ENCODE measurements at regions not wholly inside any gene's neighbourhood (a gene's known extent, or its start where the extent isn't known, plus 50 kb on each side); places are given as distances from the start of the nearest gene placed in this dataset.

- Mint-ChIP-seq H3K36me3 (ENCODE audit: low read depth, unreplicated experiment) (no peaks in the 10 kb centered on the region), H3K4me3 (ENCODE audit: unreplicated experiment) (no peak overlapping the region), H3K27ac (ENCODE audit: unreplicated experiment) (no peak overlapping the region), H3K4me1 (ENCODE audit: low read depth, unreplicated experiment) (peaks cover 3% of the 10 kb centered on the region), H3K27me3 (ENCODE audit: low read depth, unreplicated experiment) (no peaks in the 10 kb centered on the region), H3K9me3 (ENCODE audit: unreplicated experiment) (no peaks in the 10 kb centered on the region)
- DNase-seq (ENCODE audit: low read depth): no peak
- Histone ChIP-seq H3K36me3 (ENCODE audit: insufficient read depth, low read length) (no peaks in the 10 kb centered on the region), H3K9me3 (ENCODE audit: insufficient read depth, low read depth, low read length) (no peaks in the 10 kb centered on the region), H3K9ac (ENCODE audit: low read length) (no peak overlapping the region), H3K4me2 (ENCODE audit: low read length) (no peak overlapping the region), H3K4me1 (ENCODE audit: insufficient read depth, low read length) (peaks cover 2% of the 10 kb centered on the region), H3K79me2 (ENCODE audit: insufficient read depth, low read length) (peaks cover 65% of the 10 kb centered on the region), H4K20me1 (ENCODE audit: insufficient read depth, low read length) (peaks cover 10% of the 10 kb centered on the region), H3K27ac (ENCODE audit: low read depth, low read length) (no peak overlapping the region), H2AFZ (ENCODE audit: low read depth, low read length) (no peak overlapping the region), H3K4me3 (ENCODE audit: insufficient read depth, low read depth, low read length) (no peak overlapping the region), H3K27me3 (ENCODE audit: insufficient read depth, low read length) (no peaks in the 10 kb centered on the region)
- no peak for FAIRE-seq
- TF ChIP-seq EZH2 (IDR thresholded peaks at IDR 0.05; ENCODE audit: insufficient read depth, low read length) (no peak), CTCF (IDR thresholded peaks at IDR 0.05; ENCODE audit: insufficient read depth, low read depth, low read length) (no peak)
Measured at GRCh38 chr14:71474301-71475265, 457.6 kb upstream of the RGS6 start.

- Mint-ChIP-seq H3K36me3 (ENCODE audit: low read depth, unreplicated experiment) (no peaks in the 10 kb centered on the region), H3K27ac (ENCODE audit: unreplicated experiment) (no peak overlapping the region), H3K9me3 (ENCODE audit: unreplicated experiment) (no peaks in the 10 kb centered on the region), H3K27me3 (ENCODE audit: low read depth, unreplicated experiment) (no peaks in the 10 kb centered on the region), H3K4me3 (ENCODE audit: unreplicated experiment) (no peak overlapping the region), H3K4me1 (ENCODE audit: low read depth, unreplicated experiment) (peaks cover 3% of the 10 kb centered on the region)
- Histone ChIP-seq H3K79me2 (ENCODE audit: insufficient read depth, low read length) (peaks cover 62% of the 10 kb centered on the region), H3K4me3 (ENCODE audit: insufficient read depth, low read depth, low read length) (no peak overlapping the region), H3K9me3 (ENCODE audit: insufficient read depth, low read depth, low read length) (no peaks in the 10 kb centered on the region), H3K27me3 (ENCODE audit: insufficient read depth, low read length) (no peaks in the 10 kb centered on the region), H4K20me1 (ENCODE audit: insufficient read depth, low read length) (peaks cover 10% of the 10 kb centered on the region), H3K4me2 (ENCODE audit: low read length) (no peak overlapping the region), H3K27ac (ENCODE audit: low read depth, low read length) (no peak overlapping the region), H3K4me1 (ENCODE audit: insufficient read depth, low read length) (peaks cover 2% of the 10 kb centered on the region), H2AFZ (ENCODE audit: low read depth, low read length) (no peak overlapping the region), H3K36me3 (ENCODE audit: insufficient read depth, low read length) (no peaks in the 10 kb centered on the region), H3K9ac (ENCODE audit: low read length) (no peak overlapping the region)
- DNase-seq (ENCODE audit: low read depth): no peak
- no peak for TF ChIP-seq EZH2 (IDR thresholded peaks at IDR 0.05; ENCODE audit: insufficient read depth, low read length)
- TF ChIP-seq CTCF (IDR thresholded peaks at IDR 0.05; ENCODE audit: insufficient read depth, low read depth, low read length): no peak
- no peak for FAIRE-seq
Measured at GRCh38 chr14:71475916-71476315, 456.3 kb upstream of the RGS6 start.

GRCh38 chr14:71478542-71478941 lies 453.7 kb upstream of the RGS6 start:
- DNase-seq (ENCODE audit: low read depth): peak; percentile 66
- Histone ChIP-seq H3K9me3 (ENCODE audit: insufficient read depth, low read depth, low read length) (no peaks in the 10 kb centered on the region), H3K27me3 (ENCODE audit: insufficient read depth, low read length) (no peaks in the 10 kb centered on the region), H2AFZ (ENCODE audit: low read depth, low read length) (peak overlapping the region; percentile 34), H3K9ac (ENCODE audit: low read length) (peak overlapping the region; percentile 35), H4K20me1 (ENCODE audit: insufficient read depth, low read length) (peaks cover 4% of the 10 kb centered on the region), H3K4me1 (ENCODE audit: insufficient read depth, low read length) (peaks cover 2% of the 10 kb centered on the region), H3K4me3 (ENCODE audit: insufficient read depth, low read depth, low read length) (no peak overlapping the region), H3K4me2 (ENCODE audit: low read length) (peak overlapping the region; percentile 51), H3K79me2 (ENCODE audit: insufficient read depth, low read length) (peaks cover 45% of the 10 kb centered on the region), H3K36me3 (ENCODE audit: insufficient read depth, low read length) (no peaks in the 10 kb centered on the region), H3K27ac (ENCODE audit: low read depth, low read length) (peak overlapping the region; percentile 59)
- TF ChIP-seq EZH2 (IDR thresholded peaks at IDR 0.05; ENCODE audit: insufficient read depth, low read length): no peak
- TF ChIP-seq CTCF (IDR thresholded peaks at IDR 0.05; ENCODE audit: insufficient read depth, low read depth, low read length): no peak
- FAIRE-seq: no peak
- no peaks in the 10 kb centered on the region for H3K36me3 Mint-ChIP-seq (ENCODE audit: low read depth, unreplicated experiment)
- H3K4me1 Mint-ChIP-seq (ENCODE audit: low read depth, unreplicated experiment): peaks cover 3% of the 10 kb centered on the region
- H3K27ac Mint-ChIP-seq (ENCODE audit: unreplicated experiment): no peak overlapping the region
- H3K4me3 Mint-ChIP-seq (ENCODE audit: unreplicated experiment): no peak overlapping the region
- no peaks in the 10 kb centered on the region for H3K9me3 Mint-ChIP-seq (ENCODE audit: unreplicated experiment)
- no peaks in the 10 kb centered on the region for H3K27me3 Mint-ChIP-seq (ENCODE audit: low read depth, unreplicated experiment)
